ENCODE measurements at regions not wholly inside any gene's neighbourhood (a gene's known extent, or its start where the extent isn't known, plus 50 kb on each side); places are given as distances from the start of the nearest gene placed in this dataset.

- FAIRE-seq, result no peak
Measured at GRCh38 chr7:142320883-142321282, 63.0 kb upstream of the PRSS58 start.

- no peak for FAIRE-seq
Measured at GRCh38 chr7:142319970-142320369, 62.1 kb upstream of the PRSS58 start.

GRCh38 chr7:142314281-142314680, 56.4 kb upstream of the PRSS58 start:
- no peak for FAIRE-seq

- FAIRE-seq, result no peak
Measured at GRCh38 chr7:142313528-142313927, 55.7 kb upstream of the PRSS58 start.

- FAIRE-seq, result no peak
Measured at GRCh38 chr7:142311876-142312275, 54.0 kb upstream of the PRSS58 start.

GRCh38 chr7:142308918-142309317, 51.1 kb upstream of the PRSS58 start:
- FAIRE-seq, result no peak

GRCh38 chr7:142308326-142308725, 50.5 kb upstream of the PRSS58 start:
- FAIRE-seq, result no peak

Data from G401.6 (cell line).